Mesenchymal stem cell (in vitro differentiated cells and primary cell): ENCODE measurements at regions not wholly inside any gene's neighbourhood (a gene's known extent, or its start where the extent isn't known, plus 50 kb on each side); places are given as distances from the start of the nearest gene placed in this dataset.

Source experiments
- DNase-seq: peaks from one replicate; pipeline ENCODE4 v3.0.0-alpha.2; 2013
- H2AFZ ChIP-seq: one replicate; pipeline ENCODE4 v1.6.1; 2013; ENCODE audit warnings: low read depth, mild to moderate bottlenecking, control low read depth, inconsistent platforms, low read length, moderate library complexity
- H2AK5ac ChIP-seq: 2 replicates; pipeline ENCODE4 v1.6.1; 2013; ENCODE audit warnings: low read length, moderate library complexity, mild to moderate bottlenecking, inconsistent platforms; ENCODE audit not compliant: severe bottlenecking
- H2BK120ac ChIP-seq: one replicate; pipeline ENCODE4 v1.6.1; 2013; ENCODE audit warnings: low read depth, mild to moderate bottlenecking, inconsistent platforms, low read length, moderate library complexity
- H2BK12ac ChIP-seq, 2 experiments: one replicate each; pipeline ENCODE4 v1.6.1; 2013; ENCODE audit warnings: inconsistent platforms in 2 of 2, low read length in 2 of 2, mild to moderate bottlenecking in 2 of 2, moderate library complexity in 2 of 2, control low read depth in 1 of 2
- H2BK15ac ChIP-seq: one replicate; pipeline ENCODE4 v1.6.1; 2013; ENCODE audit warnings: mild to moderate bottlenecking, low read depth, inconsistent platforms; ENCODE audit not compliant: poor library complexity, severe bottlenecking
- H2BK5ac ChIP-seq: 2 replicates; pipeline ENCODE4 v1.6.1; 2013; ENCODE audit warnings: low read depth, mild to moderate bottlenecking, low read length, control low read depth, inconsistent platforms; ENCODE audit not compliant: poor library complexity, severe bottlenecking
- H3K14ac ChIP-seq, 2 experiments: one replicate each; pipeline ENCODE4 v1.6.1; 2013; ENCODE audit warnings: inconsistent platforms in 2 of 2, low read length in 2 of 2, control low read depth in 1 of 2, mild to moderate bottlenecking in 1 of 2, moderate library complexity in 1 of 2
- H3K18ac ChIP-seq, 2 experiments: one replicate each; pipeline ENCODE4 v1.6.1; 2013; ENCODE audit warnings: inconsistent platforms in 2 of 2, low read length in 2 of 2, control low read depth in 1 of 2, low read depth in 1 of 2, mild to moderate bottlenecking in 1 of 2
- H3K23ac ChIP-seq, 2 experiments: one replicate each; pipeline ENCODE4 v1.6.1; 2013; ENCODE audit warnings: inconsistent platforms in 2 of 2, low read length in 2 of 2, mild to moderate bottlenecking in 2 of 2, moderate library complexity in 2 of 2, control low read depth in 1 of 2
- H3K27ac ChIP-seq: 2 replicates; pipeline ENCODE4 v1.5.1; 2013; ENCODE audit warnings: mild to moderate bottlenecking, moderate library complexity, low read length, control low read depth, inconsistent platforms; ENCODE audit not compliant: poor library complexity, severe bottlenecking
- H3K27me3 ChIP-seq, 2 experiments: 2 replicates each; pipeline versions ENCODE4 v1.6.1 to v1.7.0; 2013; ENCODE audit warnings: low read length in 2 of 2, mild to moderate bottlenecking in 2 of 2, moderate library complexity in 2 of 2, control low read depth in 1 of 2, inconsistent platforms in 1 of 2; ENCODE audit not compliant: control insufficient read depth in 1 of 2, insufficient read depth in 1 of 2
- H3K36me3 ChIP-seq, 2 experiments: 2 replicates each; pipeline versions ENCODE4 v1.6.1 to v1.7.0; 2013; ENCODE audit warnings: low read length in 2 of 2, control low read depth in 1 of 2, inconsistent platforms in 1 of 2, low read depth in 1 of 2, mild to moderate bottlenecking in 1 of 2; ENCODE audit not compliant: insufficient read depth in 2 of 2, control insufficient read depth in 1 of 2
- H3K4ac ChIP-seq, 2 experiments: one replicate each; pipeline ENCODE4 v1.6.1; 2013; ENCODE audit warnings: inconsistent platforms in 2 of 2, low read length in 2 of 2, mild to moderate bottlenecking in 2 of 2, moderate library complexity in 2 of 2, control low read depth in 1 of 2, low read depth in 1 of 2
- H3K4me1 ChIP-seq: 2 replicates; pipeline ENCODE4 v1.6.1; 2013; ENCODE audit warnings: low read depth, low read length, control low read depth; ENCODE audit not compliant: control insufficient read depth, insufficient read depth
- H3K4me2 ChIP-seq: 2 replicates; pipeline ENCODE4 v1.6.1; 2013; ENCODE audit warnings: low read length, mild to moderate bottlenecking, inconsistent platforms; ENCODE audit not compliant: poor library complexity, severe bottlenecking
- H3K4me3 ChIP-seq, 2 experiments: 2 replicates each; pipeline versions ENCODE4 v1.5.1 to v1.7.0; 2013; ENCODE audit warnings: low read length in 2 of 2, mild to moderate bottlenecking in 2 of 2, control low read depth in 1 of 2, low read depth in 1 of 2; ENCODE audit not compliant: insufficient read depth in 1 of 2
- H3K79me1 ChIP-seq: replicated peaks from 2 replicates; pipeline ENCODE4 v1.6.1; 2013; ENCODE audit warnings: mild to moderate bottlenecking, control low read depth, low read length, inconsistent platforms; ENCODE audit not compliant: poor library complexity, severe bottlenecking
- H3K9ac ChIP-seq: 2 replicates; pipeline ENCODE4 v1.7.0; 2013; ENCODE audit warnings: mild to moderate bottlenecking, low read length, moderate library complexity
- H3K9me3 ChIP-seq: 2 replicates; pipeline ENCODE4 v1.7.0; 2013; ENCODE audit warnings: mild to moderate bottlenecking, low read length; ENCODE audit not compliant: control insufficient read depth
- H4K8ac ChIP-seq: one replicate; pipeline ENCODE4 v1.6.1; 2013; ENCODE audit warnings: inconsistent platforms, mild to moderate bottlenecking, low read length, moderate library complexity
- H4K91ac ChIP-seq: one replicate; pipeline ENCODE4 v1.6.1; 2013; ENCODE audit warnings: mild to moderate bottlenecking, low read length, inconsistent platforms
- WGBS: methylation state at CpG from one replicate; pipeline ENCODE4 v1.1.7; 2013; ENCODE audit warnings: mixed read lengths; 5-methylcytosine and 5-hydroxymethylcytosine counted together

- no peaks in the 10 kb centered on the region for H3K4me1 ChIP-seq
- no peaks in the 10 kb centered on the region for H3K79me1 ChIP-seq
- H3K14ac ChIP-seq, result no peak overlapping the region
- H3K9ac ChIP-seq, result no peak overlapping the region
- no peaks in the 10 kb centered on the region for H3K27me3 ChIP-seq
- no peak for DNase-seq
- H3K4me3 ChIP-seq, result no peak overlapping the region
- no peaks in the 10 kb centered on the region for H3K36me3 ChIP-seq
- H3K4me2 ChIP-seq, result no peak overlapping the region
- H3K4ac ChIP-seq, result no peak overlapping the region
- H2BK120ac ChIP-seq, result no peak overlapping the region
- no peak overlapping the region for H2AFZ ChIP-seq
- no peak overlapping the region for H2BK15ac ChIP-seq
- H4K91ac ChIP-seq, result no peak overlapping the region
- no peak overlapping the region for H4K8ac ChIP-seq
- no peaks in the 10 kb centered on the region for H3K9me3 ChIP-seq
- no peak overlapping the region for H2BK12ac ChIP-seq
- H2AK5ac ChIP-seq, result no peak overlapping the region
- no peak overlapping the region for H2BK5ac ChIP-seq
- H3K27ac ChIP-seq, result no peak overlapping the region
- no CpG with 5 or more reads among the region's 2 CpGs for WGBS
- no peak overlapping the region for H3K18ac ChIP-seq
- H3K23ac ChIP-seq, result no peak overlapping the region
Observed at GRCh38 chr3:80040067-80040466, 272.3 kb upstream of the ROBO1 start.

- no peak overlapping the region for H2AFZ ChIP-seq
- no peaks in the 10 kb centered on the region for H3K36me3 ChIP-seq
- no peaks in the 10 kb centered on the region for H3K9me3 ChIP-seq
- H3K4me3 ChIP-seq, result no peak overlapping the region
- H3K27ac ChIP-seq, result no peak overlapping the region
- no peaks in the 10 kb centered on the region for H3K27me3 ChIP-seq
- no peak overlapping the region for H2BK12ac ChIP-seq
- no peak overlapping the region for H3K9ac ChIP-seq
- no peak overlapping the region for H2BK15ac ChIP-seq
- no peak overlapping the region for H3K4me2 ChIP-seq
- H3K23ac ChIP-seq, result no peak overlapping the region
- no peak overlapping the region for H3K4ac ChIP-seq
- H2BK5ac ChIP-seq, result no peak overlapping the region
- H3K79me1 ChIP-seq, result no peaks in the 10 kb centered on the region
- H4K91ac ChIP-seq, result no peak overlapping the region
- no peak overlapping the region for H3K14ac ChIP-seq
- H4K8ac ChIP-seq, result no peak overlapping the region
- H2BK120ac ChIP-seq, result no peak overlapping the region
- DNase-seq, result no peak
- H2AK5ac ChIP-seq, result no peak overlapping the region
- H3K4me1 ChIP-seq, result no peaks in the 10 kb centered on the region
- H3K18ac ChIP-seq, result no peak overlapping the region
Observed at GRCh38 chr3:80036176-80036575, 268.4 kb upstream of the ROBO1 start.

- Histone ChIP-seq H2BK15ac (no peak overlapping the region), H3K36me3 (no peaks in the 10 kb centered on the region), H2BK5ac (no peak overlapping the region), H3K18ac (no peak overlapping the region), H3K4me2 (no peak overlapping the region), H3K79me1 (no peaks in the 10 kb centered on the region), H3K14ac (no peak overlapping the region), H2BK120ac (no peak overlapping the region), H3K27me3 (no peaks in the 10 kb centered on the region), H3K9ac (no peak overlapping the region), H3K4me1 (no peaks in the 10 kb centered on the region), H2AK5ac (no peak overlapping the region), H3K27ac (no peak overlapping the region), H3K9me3 (no peaks in the 10 kb centered on the region), H3K23ac (no peak overlapping the region), H2BK12ac (no peak overlapping the region), H4K8ac (no peak overlapping the region), H3K4ac (no peak overlapping the region), H3K4me3 (no peak overlapping the region), H2AFZ (no peak overlapping the region), H4K91ac (no peak overlapping the region)
- 80% methylated on average over 7 of the region's 7 CpGs for WGBS
- DNase-seq, result no peak
Observed at GRCh38 chr3:80035021-80035420, 267.2 kb upstream of the ROBO1 start.

- Histone ChIP-seq H2BK12ac (no peak overlapping the region), H3K4ac (no peak overlapping the region), H3K27ac (no peak overlapping the region), H2AK5ac (no peak overlapping the region), H3K4me3 (no peak overlapping the region), H3K4me2 (no peak overlapping the region), H3K27me3 (no peaks in the 10 kb centered on the region), H3K9ac (no peak overlapping the region), H4K8ac (no peak overlapping the region), H3K23ac (no peak overlapping the region), H3K4me1 (no peaks in the 10 kb centered on the region), H3K18ac (no peak overlapping the region), H2BK5ac (no peak overlapping the region), H2AFZ (no peak overlapping the region), H4K91ac (no peak overlapping the region), H3K9me3 (no peaks in the 10 kb centered on the region), H3K14ac (no peak overlapping the region), H2BK120ac (no peak overlapping the region), H3K36me3 (no peaks in the 10 kb centered on the region), H3K79me1 (no peaks in the 10 kb centered on the region), H2BK15ac (no peak overlapping the region)
- no peak for DNase-seq
- 100% methylated on average over 1 of the region's 2 CpGs for WGBS
Observed at GRCh38 chr3:80023010-80023409, 255.2 kb upstream of the ROBO1 start.
